PC-9 (cell line): ENCODE measurements at regions not wholly inside any gene's neighbourhood (a gene's known extent, or its start where the extent isn't known, plus 50 kb on each side); places are given as distances from the start of the nearest gene placed in this dataset.

Experiments
- CTCF ChIP-seq: fragments of 200-600 bp; sonication (generic); conservative IDR thresholded peaks from 2 replicates; pipeline ENCODE4 v1.6.1; 2017; ENCODE audit warnings: mixed run types, antibody characterized with exemption, mild to moderate bottlenecking, moderate library complexity
- EZH2 ChIP-seq: fragments of 200-600 bp; sonication (generic); IDR thresholded peaks from 2 replicates; pipeline ENCODE4 v1.8.0; 2017; ENCODE audit warnings: antibody characterized with exemption, low read depth

DNA sequence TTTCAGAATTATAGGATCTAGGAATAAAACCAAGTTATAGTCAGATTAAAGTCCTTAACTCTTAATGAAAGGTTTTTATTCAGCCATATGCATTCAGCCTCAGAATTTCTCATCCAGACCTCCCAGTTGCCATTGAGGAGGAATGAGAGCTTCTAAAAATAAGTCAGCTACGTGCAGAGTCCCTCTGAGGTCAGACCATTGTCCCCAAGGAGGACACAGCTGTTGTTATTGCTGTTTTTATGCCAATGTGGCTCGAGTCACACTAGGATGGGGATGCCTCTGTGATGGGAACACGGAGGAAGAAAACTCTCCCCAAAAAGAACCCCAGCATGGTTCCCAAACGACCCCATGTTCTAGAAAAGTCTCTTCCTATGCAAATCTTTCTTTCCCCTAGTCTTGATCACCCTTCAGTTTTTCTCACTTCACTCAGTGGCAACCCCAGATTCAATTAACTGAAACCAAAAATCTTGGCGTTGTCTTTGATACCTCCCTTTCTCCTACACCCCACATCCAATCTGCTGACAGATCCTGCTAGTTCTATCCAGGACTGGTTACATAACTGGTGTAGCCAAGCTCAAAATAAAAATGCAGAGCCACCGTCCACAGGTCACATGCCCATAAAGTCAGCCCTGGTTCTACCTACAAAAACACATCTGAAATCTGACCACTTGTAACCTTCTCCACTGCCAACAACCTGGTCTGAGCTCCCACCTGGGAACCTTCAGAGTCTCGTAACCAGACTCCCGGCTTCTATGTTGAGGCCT is 138.2 kb upstream of the ERCC4 start:
- TF ChIP-seq CTCF (no peak), EZH2 (no peak)
